H1 (cell line): ENCODE measurements at regions not wholly inside any gene's neighbourhood (a gene's known extent, or its start where the extent isn't known, plus 50 kb on each side); places are given as distances from the start of the nearest gene placed in this dataset.

Source experiments
- CTCF ChIA-PET: fragments of 300-600 bp; sonication (Branson Sonifier 250); formaldehyde crosslinking; loops from one replicate; lab custom pipeline; 2021; ENCODE audit not compliant: partially characterized antibody; lab: Charles Lee
- POLR2A ChIA-PET: fragments of 300-600 bp; sonication (Branson Sonifier 250); formaldehyde crosslinking; loops from one replicate; lab custom pipeline; 2021; ENCODE audit warnings: inconsistent platforms; ENCODE audit not compliant: partially characterized antibody; lab: Charles Lee
- DNase-seq, 2 experiments: peaks; one replicate each; pipeline versions ENCODE4 v3.0.0 to v3.0.0-alpha.2; 2010 to 2022; ENCODE audit warnings: low spot score in 2 of 2, low read depth in 1 of 2, mixed read lengths in 1 of 2
- FAIRE-seq: peaks from 2 replicates; lab custom pipeline; 2011; peaks lifted over from hg19 to GRCh38; lab: Jason Lieb, UNC
- H2AFZ ChIP-seq: 2 replicates; pipeline ENCODE4 v1.8.1; 2012; ENCODE audit warnings: low read length, inconsistent platforms
- H2AK5ac ChIP-seq: 2 replicates; pipeline ENCODE4 v1.6.1; 2013; ENCODE audit warnings: low read depth, low read length
- H2BK120ac ChIP-seq: replicated peaks from 2 replicates; pipeline ENCODE3; 2013; ENCODE audit warnings: low read depth, low read length, inconsistent platforms
- H2BK12ac ChIP-seq: 2 replicates; pipeline ENCODE4 v1.6.1; 2013; ENCODE audit warnings: low read depth, low read length
- H2BK15ac ChIP-seq: 2 replicates; pipeline ENCODE4 v1.6.1; 2013; ENCODE audit warnings: low read length
- H2BK20ac ChIP-seq: 2 replicates; pipeline ENCODE4 v1.6.1; 2013; ENCODE audit warnings: low read length
- H2BK5ac ChIP-seq: 2 replicates; pipeline ENCODE4 v1.6.1; 2013; ENCODE audit warnings: low read depth, low read length
- H3K14ac ChIP-seq: 2 replicates; pipeline ENCODE4 v1.6.1; 2013; ENCODE audit warnings: inconsistent platforms; ENCODE audit not compliant: insufficient read length
- H3K18ac ChIP-seq: 2 replicates; pipeline ENCODE4 v1.6.1; 2013; ENCODE audit warnings: low read length; ENCODE audit errors: extremely low read depth
- H3K23ac ChIP-seq: 2 replicates; pipeline ENCODE4 v1.6.1; 2013; ENCODE audit warnings: inconsistent platforms; ENCODE audit not compliant: insufficient read length
- H3K23me2 ChIP-seq: 2 replicates; pipeline ENCODE4 v1.6.1; 2013; ENCODE audit warnings: low read depth, low read length
- H3K27ac ChIP-seq: 2 replicates; pipeline ENCODE4 v1.6.1; 2011; ENCODE audit warnings: low read depth, low read length, inconsistent platforms
- H3K27me3 ChIP-seq, 4 experiments: replicated peaks in 1 of 4; 1 replicate in 1 of 4; 2 replicates in 3 of 4; pipeline versions ENCODE4 v1.6.1 to v1.8.1; 2011 to 2013; ENCODE audit warnings: low read length in 3 of 4, mild to moderate bottlenecking in 3 of 4, inconsistent platforms in 2 of 4, mixed read lengths in 2 of 4, moderate library complexity in 1 of 4; ENCODE audit not compliant: control insufficient read depth in 3 of 4, insufficient read depth in 3 of 4; ENCODE audit errors: extremely low read depth in 1 of 4
- H3K36me3 ChIP-seq, 4 experiments: 2 replicates each; pipeline versions ENCODE4 v1.6.1 to v1.8.1; 2011 to 2013; ENCODE audit warnings: mild to moderate bottlenecking in 4 of 4, low read length in 3 of 4, moderate library complexity in 2 of 4, control low read depth in 1 of 4, inconsistent platforms in 1 of 4; ENCODE audit not compliant: insufficient read depth in 4 of 4, control insufficient read depth in 2 of 4
- H3K4ac ChIP-seq: replicated peaks from 2 replicates; pipeline ENCODE3; 2013; ENCODE audit warnings: low read length, low read depth, mixed read lengths, inconsistent platforms; ENCODE audit not compliant: insufficient read length
- H3K4me1 ChIP-seq, 4 experiments: replicated peaks in 1 of 4; 1 replicate in 1 of 4; 2 replicates in 3 of 4; pipeline versions ENCODE4 v1.6.1 to v1.8.1; 2011 to 2013; ENCODE audit warnings: low read length in 3 of 4, inconsistent platforms in 2 of 4, mixed read lengths in 1 of 4; ENCODE audit not compliant: insufficient read depth in 4 of 4, control insufficient read depth in 3 of 4
- H3K4me2 ChIP-seq, 2 experiments: 2 replicates each; pipeline versions ENCODE4 v1.6.1 to v1.8.1; 2011 to 2013; ENCODE audit warnings: low read depth in 2 of 2, low read length in 2 of 2, control low read depth in 1 of 2, inconsistent platforms in 1 of 2, mild to moderate bottlenecking in 1 of 2; ENCODE audit not compliant: insufficient read depth in 1 of 2
- H3K4me3 ChIP-seq, 4 experiments: fragments of 200-600, 300-600 bp in 1 of 4; sonication (generic), shearing (Covaris generic), sonication (Bioruptor Twin) in 1 of 4; 2 replicates each; pipeline versions ENCODE4 v1.5.1 to v1.8.1; 2011 to 2016; ENCODE audit warnings: low read length in 4 of 4, low read depth in 3 of 4, control low read depth in 2 of 4, inconsistent platforms in 2 of 4, mild to moderate bottlenecking in 2 of 4, mixed read lengths in 1 of 4, moderate library complexity in 1 of 4; ENCODE audit not compliant: insufficient read depth in 2 of 4; ENCODE audit errors: extremely low read depth in 1 of 4
- H3K56ac ChIP-seq: replicated peaks from 2 replicates; pipeline ENCODE3; 2013; ENCODE audit warnings: low read depth, mild to moderate bottlenecking, mixed read lengths, low read length, inconsistent platforms; ENCODE audit not compliant: insufficient read length
- H3K79me1 ChIP-seq: 2 replicates; pipeline ENCODE4 v1.6.1; 2013; ENCODE audit warnings: low read depth, low read length, control low read depth
- H3K79me2 ChIP-seq, 2 experiments: 2 replicates each; pipeline versions ENCODE4 v1.6.1 to v1.8.1; 2012 to 2013; ENCODE audit warnings: low read length in 2 of 2, mild to moderate bottlenecking in 2 of 2, inconsistent platforms in 1 of 2; ENCODE audit not compliant: insufficient read depth in 2 of 2, control insufficient read depth in 1 of 2
- H3K9ac ChIP-seq, 4 experiments: replicated peaks in 1 of 4; 1 replicate in 1 of 4; 2 replicates in 3 of 4; pipeline versions ENCODE4 v1.6.1 to v1.8.1; 2011 to 2013; ENCODE audit warnings: low read depth in 3 of 4, low read length in 3 of 4, control low read depth in 2 of 4, mild to moderate bottlenecking in 2 of 4, moderate library complexity in 2 of 4, inconsistent platforms in 1 of 4; ENCODE audit errors: extremely low read depth in 1 of 4
- H3K9me3 ChIP-seq, 2 experiments: 2 replicates each; pipeline versions ENCODE4 v1.6.1 to v1.8.1; 2012 to 2013; ENCODE audit warnings: mild to moderate bottlenecking in 2 of 2, moderate library complexity in 2 of 2, control low read depth in 1 of 2, inconsistent platforms in 1 of 2, low read depth in 1 of 2, low read length in 1 of 2, mixed read lengths in 1 of 2; ENCODE audit not compliant: insufficient read depth in 2 of 2
- H4K20me1 ChIP-seq, 2 experiments: replicated peaks in 1 of 2; 2 replicates each; pipeline versions ENCODE3 to v1.8.1; 2011 to 2013; ENCODE audit warnings: inconsistent platforms in 2 of 2, low read length in 2 of 2, mild to moderate bottlenecking in 1 of 2; ENCODE audit not compliant: insufficient read depth in 2 of 2, control insufficient read depth in 1 of 2
- H4K5ac ChIP-seq: 2 replicates; pipeline ENCODE4 v1.6.1; 2013; ENCODE audit warnings: low read length, low read depth, mixed read lengths, inconsistent platforms; ENCODE audit not compliant: insufficient read length
- H4K8ac ChIP-seq: 2 replicates; pipeline ENCODE4 v1.8.0; 2013; ENCODE audit warnings: mild to moderate bottlenecking, moderate library complexity, low read length, inconsistent platforms; ENCODE audit not compliant: insufficient read depth; ENCODE audit errors: extremely low read depth
- H4K91ac ChIP-seq: replicated peaks from 2 replicates; pipeline ENCODE3; 2013; ENCODE audit warnings: low read length, mixed read lengths, inconsistent platforms; ENCODE audit not compliant: insufficient read length
- ATF2 ChIP-seq: IDR thresholded peaks from 2 replicates; pipeline ENCODE4 v1.6.1; 2012; ENCODE audit warnings: low read length, inconsistent platforms
- CBX8 ChIP-seq: fragments of 300-800, 300-1000 bp; sonication (generic); IDR thresholded peaks from 2 replicates; pipeline ENCODE4 v1.7.1; 2016; ENCODE audit warnings: low read depth, low read length, borderline replicate concordance
- CTBP2 ChIP-seq: IDR thresholded peaks from 2 replicates; pipeline ENCODE4 v1.7.0; 2011; ENCODE audit warnings: borderline replicate concordance, mild to moderate bottlenecking, moderate library complexity, mixed read lengths, low read length; ENCODE audit not compliant: insufficient read depth, insufficient read length
- GABPA ChIP-seq: IDR thresholded peaks from 2 replicates; pipeline ENCODE4 v1.6.1; 2011; ENCODE audit warnings: mild to moderate bottlenecking, low read length, moderate library complexity, borderline replicate concordance; ENCODE audit not compliant: insufficient read depth
- KDM1A ChIP-seq: fragments of 200-600, 300-600 bp; sonication (generic); IDR thresholded peaks from 2 replicates; pipeline ENCODE4 v1.7.1; 2016; ENCODE audit warnings: mild to moderate bottlenecking, low read length, borderline replicate concordance
- MAX ChIP-seq: IDR thresholded peaks from 2 replicates; pipeline ENCODE4 v1.6.1; 2012; ENCODE audit warnings: inconsistent platforms
- POLR2AphosphoS5 ChIP-seq: IDR thresholded peaks from 2 replicates; pipeline ENCODE4 v1.6.1; 2011; ENCODE audit warnings: low read depth, low read length
- POU5F1 ChIP-seq: IDR thresholded peaks from 2 replicates; pipeline ENCODE4 v1.6.1; 2011; ENCODE audit warnings: low read depth, mild to moderate bottlenecking, low read length, moderate library complexity
- SIX5 ChIP-seq: IDR thresholded peaks from 2 replicates; pipeline ENCODE4 v1.6.1; 2011; ENCODE audit warnings: mild to moderate bottlenecking, low read depth, low read length
- SP4 ChIP-seq: IDR thresholded peaks from 2 replicates; pipeline ENCODE4 v1.6.1; 2012; ENCODE audit warnings: low read length, inconsistent platforms
- WGBS, 2 experiments: shearing (Covaris generic) in 1 of 2; methylation state at CpG; one replicate each; pipeline versions ENCODE4 v1.1.6 to v1.1.7; 2013 to 2015; ENCODE audit warnings: low lambda C conversion rate in 2 of 2, mixed read lengths in 2 of 2, inconsistent platforms in 1 of 2, low coverage in 1 of 2, missing lambda C conversion rate in 1 of 2; ENCODE audit not compliant: insufficient replicate concordance in 2 of 2, insufficient coverage in 1 of 2, insufficient read length in 1 of 2; ENCODE audit errors: extremely low coverage in 1 of 2, missing lambda C conversion rate in 1 of 2; 5-methylcytosine and 5-hydroxymethylcytosine counted together

- H3K56ac ChIP-seq, result no peak overlapping the region
- no peaks in the 10 kb centered on the region for H4K20me1 ChIP-seq
- 95% methylated on average over 1 of the region's 1 CpG; no CpG with 5 or more reads in 1 of the 2 experiments for WGBS, 2 experiments
- H3K4ac ChIP-seq, result no peak overlapping the region
- H2BK120ac ChIP-seq, result no peak overlapping the region
- no peak overlapping the region for H3K14ac ChIP-seq
- no peak overlapping the region for H2AFZ ChIP-seq
- POLR2A ChIA-PET, result no interaction called here
- no peak overlapping the region for H3K4me3 ChIP-seq
- H3K36me3 ChIP-seq, result no peaks in the 10 kb centered on the region
- H3K79me2 ChIP-seq, result no peaks in the 10 kb centered on the region
- no peak overlapping the region for H3K9ac ChIP-seq
- no peak overlapping the region for H2BK20ac ChIP-seq
- no peak overlapping the region for H3K4me2 ChIP-seq
- H2BK15ac ChIP-seq, result no peak overlapping the region
- no peak overlapping the region for H3K27ac ChIP-seq
- no peak overlapping the region for H2AK5ac ChIP-seq
- H2BK5ac ChIP-seq, result no peak overlapping the region
- no peak overlapping the region for H2BK12ac ChIP-seq
- no peaks in the 10 kb centered on the region for H3K27me3 ChIP-seq
- DNase-seq (no peak), FAIRE-seq (no peak)
- H4K91ac ChIP-seq, result no peak overlapping the region
- no peak overlapping the region for H4K5ac ChIP-seq
- no peaks in the 10 kb centered on the region for H3K23me2 ChIP-seq
- H3K18ac ChIP-seq, result no peak overlapping the region
- CTCF ChIA-PET, result interaction anchor here (3.9 kb wide), 1 partner anchor 46 kb away, joined by 35 read pairs; no protein-coding TSS in a partner anchor
- no peaks in the 10 kb centered on the region for H3K79me1 ChIP-seq
- no peaks in the 10 kb centered on the region; a peak in 1 of 7 replicates for H3K4me1 ChIP-seq
- no peaks in the 10 kb centered on the region for H3K9me3 ChIP-seq
- H4K8ac ChIP-seq, result no peak overlapping the region
- no peak overlapping the region for H3K23ac ChIP-seq
- TF ChIP-seq GABPA (no peak), POU5F1 (no peak), MAX (no peak), KDM1A (no peak), SIX5 (no peak), SP4 (no peak), CTBP2 (no peak), CBX8 (no peak), ATF2 (no peak), POLR2AphosphoS5 (no peak)
These were observed 81.0 kb upstream of the CCDC196 start for GRCh38 chr14:66405158-66405557.
